ENCODE measurements at regions not wholly inside any gene's neighbourhood (a gene's known extent, or its start where the extent isn't known, plus 50 kb on each side); places are given as distances from the start of the nearest gene placed in this dataset.

DNA sequence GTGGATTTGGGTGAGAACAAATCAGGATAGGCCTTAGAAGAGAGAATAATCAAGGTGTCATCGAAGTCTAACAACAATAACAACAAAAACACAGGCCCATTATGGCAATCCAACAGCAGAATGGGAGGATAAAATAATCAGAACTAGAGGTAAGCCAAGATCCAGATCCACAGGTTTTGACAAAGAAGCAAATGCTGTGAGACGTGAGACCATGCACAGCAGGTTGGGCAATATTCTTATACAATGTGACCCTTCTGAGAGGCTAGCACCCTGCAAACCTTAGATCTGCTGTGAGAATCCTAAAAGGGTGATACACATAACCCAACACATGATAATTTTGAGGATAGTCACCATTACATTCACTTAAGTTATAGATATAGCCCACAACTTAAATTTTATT is 352.9 kb downstream of the CDH10 start:
- ATAC-seq = no peak
- WGBS, 2 donors (ENCODE audit: low coverage in 1 of 2) = 75 to 90% methylated on average over 2 of the region's 2 CpGs
- Histone ChIP-seq H3K9me3 (no peaks in the 10 kb centered on the region), H3K27me3 (no peaks in the 10 kb centered on the region), H3K4me1 (no peaks in the 10 kb centered on the region), H3K27ac (no peak overlapping the region), H3K4me3 (no peak overlapping the region), H3K36me3 (no peaks in the 10 kb centered on the region)
- TF ChIP-seq, protein P1, sequence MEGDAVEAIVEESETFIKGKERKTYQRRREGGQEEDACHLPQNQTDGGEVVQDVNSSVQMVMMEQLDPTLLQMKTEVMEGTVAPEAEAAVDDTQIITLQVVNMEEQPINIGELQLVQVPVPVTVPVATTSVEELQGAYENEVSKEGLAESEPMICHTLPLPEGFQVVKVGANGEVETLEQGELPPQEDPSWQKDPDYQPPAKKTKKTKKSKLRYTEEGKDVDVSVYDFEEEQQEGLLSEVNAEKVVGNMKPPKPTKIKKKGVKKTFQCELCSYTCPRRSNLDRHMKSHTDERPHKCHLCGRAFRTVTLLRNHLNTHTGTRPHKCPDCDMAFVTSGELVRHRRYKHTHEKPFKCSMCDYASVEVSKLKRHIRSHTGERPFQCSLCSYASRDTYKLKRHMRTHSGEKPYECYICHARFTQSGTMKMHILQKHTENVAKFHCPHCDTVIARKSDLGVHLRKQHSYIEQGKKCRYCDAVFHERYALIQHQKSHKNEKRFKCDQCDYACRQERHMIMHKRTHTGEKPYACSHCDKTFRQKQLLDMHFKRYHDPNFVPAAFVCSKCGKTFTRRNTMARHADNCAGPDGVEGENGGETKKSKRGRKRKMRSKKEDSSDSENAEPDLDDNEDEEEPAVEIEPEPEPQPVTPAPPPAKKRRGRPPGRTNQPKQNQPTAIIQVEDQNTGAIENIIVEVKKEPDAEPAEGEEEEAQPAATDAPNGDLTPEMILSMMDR (IDR thresholded peaks at IDR 0.05) = no peak
- TF ChIP-seq EP300 (IDR thresholded peaks at IDR 0.05) (no peak), POLR2A (IDR thresholded peaks at IDR 0.05) (no peak), POLR2AphosphoS5 (IDR thresholded peaks at IDR 0.05) (no peak)

- Histone ChIP-seq H3K4me3 (no peak overlapping the region), H3K9me3 (no peaks in the 10 kb centered on the region), H3K27ac (no peak overlapping the region), H3K27me3 (no peaks in the 10 kb centered on the region), H3K36me3 (no peaks in the 10 kb centered on the region), H3K4me1 (no peaks in the 10 kb centered on the region)
- ATAC-seq = no peak
- WGBS, 2 donors (ENCODE audit: low coverage in 1 of 2) = 63 to 86% methylated on average over 3 to 4 of the region's 4 CpGs
- TF ChIP-seq EP300 (IDR thresholded peaks at IDR 0.05) (no peak), POLR2A (IDR thresholded peaks at IDR 0.05) (no peak)
- TF ChIP-seq, protein P1 (IDR thresholded peaks at IDR 0.05) = no peak
Observed at GRCh38 chr5:24294333-24294732, 350.4 kb downstream of the CDH10 start.

GRCh38 chr5:24314106-24314505 is 330.7 kb downstream of the CDH10 start:
- Histone ChIP-seq H3K4me3 (no peak overlapping the region), H3K9me3 (peaks cover 0 to 31% (median 0%) of the 10 kb centered on the region in 3 donors), H3K27ac (no peak overlapping the region), H3K27me3 (no peaks in the 10 kb centered on the region), H3K36me3 (no peaks in the 10 kb centered on the region), H3K4me1 (no peaks in the 10 kb centered on the region)
- ATAC-seq = no peak
- no CpG with 5 or more reads among the region's 19 CpGs for WGBS, 2 donors (ENCODE audit: low coverage in 1 of 2)
- TF ChIP-seq EP300 (IDR thresholded peaks at IDR 0.05) = no peak
- TF ChIP-seq, protein P1 (IDR thresholded peaks at IDR 0.05) = no peak
- TF ChIP-seq POLR2AphosphoS5 (IDR thresholded peaks at IDR 0.05) = no peak
- no peak for TF ChIP-seq POLR2A (IDR thresholded peaks at IDR 0.05)

- Histone ChIP-seq H3K27ac (no peak overlapping the region), H3K4me1 (no peaks in the 10 kb centered on the region), H3K9me3 (peaks cover 0 to 6% (median 0%) of the 10 kb centered on the region in 3 donors), H3K27me3 (no peaks in the 10 kb centered on the region), H3K36me3 (no peaks in the 10 kb centered on the region), H3K4me3 (no peak overlapping the region)
- TF ChIP-seq, protein P1 (IDR thresholded peaks at IDR 0.05) = no peak
- no peak for TF ChIP-seq EP300 (IDR thresholded peaks at IDR 0.05)
- no peak for TF ChIP-seq POLR2AphosphoS5 (IDR thresholded peaks at IDR 0.05)
- no peak for TF ChIP-seq POLR2A (IDR thresholded peaks at IDR 0.05)
- WGBS, 2 donors (ENCODE audit: low coverage in 1 of 2) = 40 to 57% methylated on average over 3 of the region's 3 CpGs
- ATAC-seq = no peak
Observed at GRCh38 chr5:24320643-24321042, 324.1 kb downstream of the CDH10 start.

- Histone ChIP-seq H3K4me1 (no peaks in the 10 kb centered on the region), H3K36me3 (no peaks in the 10 kb centered on the region), H3K4me3 (no peak overlapping the region), H3K27me3 (no peaks in the 10 kb centered on the region), H3K9me3 (no peaks in the 10 kb centered on the region), H3K27ac (no peak overlapping the region)
- TF ChIP-seq POLR2A (IDR thresholded peaks at IDR 0.05) = no peak
- no peak for TF ChIP-seq POLR2AphosphoS5 (IDR thresholded peaks at IDR 0.05)
- TF ChIP-seq EP300 (IDR thresholded peaks at IDR 0.05) = no peak
- TF ChIP-seq, protein P1 (IDR thresholded peaks at IDR 0.05) = no peak
- ATAC-seq = no peak
- 85 to 87% methylated on average over 1 of the region's 1 CpG for WGBS, 2 donors (ENCODE audit: low coverage in 1 of 2)
Observed at GRCh38 chr5:24325306-24325832, 319.4 kb downstream of the CDH10 start.

Data from gastroesophageal sphincter (tissue), 4 donors.